ENCODE measurements at regions not wholly inside any gene's neighbourhood (a gene's known extent, or its start where the extent isn't known, plus 50 kb on each side); places are given as distances from the start of the nearest gene placed in this dataset.
A peak's percentile ranks its signal among the peaks of the same experiment; 100 is the strongest.
"Not testable (repeated sequence)": the region's sequence is repeated elsewhere in the genome, so short reads cannot be mapped to it uniquely, and the experiment has no call there.

DNA sequence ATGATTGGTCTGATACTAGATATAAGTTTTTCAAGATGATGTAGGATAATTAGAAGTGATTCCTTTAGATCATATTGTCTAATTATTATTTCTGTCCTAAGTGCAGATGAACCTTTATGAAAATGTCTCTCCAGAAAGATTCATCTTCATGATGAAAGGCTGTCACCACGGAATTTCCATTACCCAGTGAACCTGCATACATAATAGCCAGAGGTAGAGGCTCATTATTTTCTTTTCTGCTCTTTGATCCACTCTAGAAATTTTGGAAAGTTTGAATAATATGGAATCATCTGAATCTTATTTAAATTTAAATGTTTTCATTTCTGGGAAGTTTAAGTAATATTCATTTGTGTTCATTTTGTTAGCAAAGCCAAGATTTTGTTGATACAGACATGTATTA lies 137.1 kb upstream of the ATP2B1 start:
- DNase-seq (ENCODE audit: extremely low read depth, low read depth, low spot score): no peak

DNA sequence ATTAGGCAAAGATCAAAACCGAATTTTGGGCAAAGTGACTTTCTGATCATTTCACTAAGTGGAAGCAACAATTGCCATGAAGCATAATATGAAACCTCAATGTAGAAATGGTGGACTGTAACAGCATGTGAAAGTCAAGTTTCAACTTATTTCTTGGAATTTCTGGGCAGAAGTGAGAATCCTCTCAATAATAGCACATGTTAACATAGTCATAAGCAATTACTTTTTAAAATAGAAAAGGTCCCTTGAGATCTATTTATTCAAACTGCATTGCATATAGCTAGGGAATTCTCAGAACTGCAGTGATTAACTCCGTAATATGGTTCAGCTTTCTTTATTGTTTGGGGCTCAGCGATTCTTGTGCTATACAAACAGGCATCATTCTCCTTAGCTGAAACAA lies 136.7 kb upstream of the ATP2B1 start:
- DNase-seq (ENCODE audit: extremely low read depth, low read depth, low spot score): no peak

GRCh38 chr12:89844539-89844938 lies 135.9 kb upstream of the ATP2B1 start:
- no peak for DNase-seq (ENCODE audit: extremely low read depth, low read depth, low spot score)

- no peak for DNase-seq (ENCODE audit: extremely low read depth, low read depth, low spot score)
These were observed 131.7 kb upstream of the ATP2B1 start for GRCh38 chr12:89840162-89840922.

DNA sequence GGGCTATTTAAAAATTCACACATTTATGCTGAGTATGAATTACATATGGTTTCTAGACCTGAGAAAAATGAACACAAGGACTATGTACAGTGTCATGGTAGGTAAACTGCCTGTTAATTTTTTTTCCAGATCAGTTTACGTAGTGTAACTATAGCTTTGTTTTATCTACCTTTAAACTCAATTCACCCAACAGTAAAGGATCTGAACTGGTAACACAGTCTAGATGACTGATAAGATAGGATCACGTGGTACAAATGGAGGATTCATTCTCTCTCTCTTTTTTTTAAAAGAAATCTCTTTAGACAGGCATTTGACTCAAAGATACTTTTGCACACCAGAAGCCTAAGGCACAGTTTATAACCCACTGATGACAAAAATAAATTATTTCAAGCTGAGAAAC lies 130.8 kb upstream of the ATP2B1 start:
- no peak for DNase-seq (ENCODE audit: extremely low read depth, low read depth, low spot score)

DNA sequence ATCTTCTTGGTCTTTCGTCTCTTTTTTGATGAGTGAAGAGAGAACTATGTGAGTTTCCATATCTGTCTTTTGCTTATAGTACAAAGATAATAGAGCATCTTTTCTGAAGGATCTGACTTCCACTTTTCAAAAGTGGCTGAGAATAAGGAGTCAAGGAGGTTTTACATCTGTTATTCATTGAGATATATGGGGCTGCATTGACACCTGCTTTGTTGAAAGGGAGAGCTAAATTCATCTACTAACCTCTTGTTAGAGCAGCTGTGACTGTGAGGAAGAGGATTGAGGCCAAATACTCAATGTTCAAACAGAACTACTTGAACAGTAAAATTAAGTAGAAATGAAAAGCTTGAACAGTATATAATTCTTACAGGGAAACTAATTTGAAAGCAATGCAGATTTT lies 130.2 kb upstream of the ATP2B1 start:
- DNase-seq (ENCODE audit: extremely low read depth, low read depth, low spot score): no peak

DNA sequence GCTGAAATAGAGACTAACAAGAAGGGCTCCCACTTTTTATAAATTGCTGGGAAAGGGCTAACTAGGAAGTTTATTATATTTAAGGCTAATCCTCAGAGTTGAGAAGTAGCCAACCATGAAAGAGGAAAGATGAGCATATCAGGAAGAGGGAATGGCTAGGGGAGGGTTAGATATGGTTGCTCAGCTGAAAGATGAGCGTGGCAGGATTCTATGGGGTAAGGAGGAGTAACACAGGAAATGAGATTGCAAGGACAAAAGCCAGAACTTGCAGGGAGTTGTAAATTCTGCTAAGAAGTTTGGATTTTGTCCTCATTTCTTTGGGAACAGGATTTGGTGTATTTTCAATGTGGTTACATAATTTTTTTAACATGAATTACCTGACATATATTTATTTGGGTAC lies 127.4 kb upstream of the ATP2B1 start:
- no peak for DNase-seq (ENCODE audit: extremely low read depth, low read depth, low spot score)

GRCh38 chr12:89834676-89835075 lies 126.0 kb upstream of the ATP2B1 start:
- DNase-seq (ENCODE audit: extremely low read depth, low read depth, low spot score): no peak

- no peak for DNase-seq (ENCODE audit: extremely low read depth, low read depth, low spot score)
These were observed 125.0 kb upstream of the ATP2B1 start for GRCh38 chr12:89833337-89834252.

DNA sequence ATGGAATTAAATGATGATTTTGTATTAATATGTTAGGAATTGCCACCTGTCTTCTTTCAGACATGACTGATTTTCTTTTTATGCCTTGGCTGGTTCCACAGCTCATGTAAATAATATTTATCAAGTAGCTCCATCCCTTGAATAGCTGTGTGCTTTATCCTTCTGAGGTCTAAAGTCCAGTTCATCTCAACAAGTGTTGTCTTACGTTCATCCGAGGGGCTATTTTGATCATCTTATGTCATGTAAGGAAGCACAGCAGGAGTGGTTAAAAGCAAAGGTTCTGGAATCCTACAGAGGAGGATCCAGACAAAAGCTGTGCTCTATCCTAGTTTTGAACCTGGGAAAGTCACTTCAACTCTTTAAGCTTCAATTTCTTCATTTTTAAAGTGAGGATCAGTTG lies 123.7 kb upstream of the ATP2B1 start:
- no peak for DNase-seq (ENCODE audit: extremely low read depth, low read depth, low spot score)

DNA sequence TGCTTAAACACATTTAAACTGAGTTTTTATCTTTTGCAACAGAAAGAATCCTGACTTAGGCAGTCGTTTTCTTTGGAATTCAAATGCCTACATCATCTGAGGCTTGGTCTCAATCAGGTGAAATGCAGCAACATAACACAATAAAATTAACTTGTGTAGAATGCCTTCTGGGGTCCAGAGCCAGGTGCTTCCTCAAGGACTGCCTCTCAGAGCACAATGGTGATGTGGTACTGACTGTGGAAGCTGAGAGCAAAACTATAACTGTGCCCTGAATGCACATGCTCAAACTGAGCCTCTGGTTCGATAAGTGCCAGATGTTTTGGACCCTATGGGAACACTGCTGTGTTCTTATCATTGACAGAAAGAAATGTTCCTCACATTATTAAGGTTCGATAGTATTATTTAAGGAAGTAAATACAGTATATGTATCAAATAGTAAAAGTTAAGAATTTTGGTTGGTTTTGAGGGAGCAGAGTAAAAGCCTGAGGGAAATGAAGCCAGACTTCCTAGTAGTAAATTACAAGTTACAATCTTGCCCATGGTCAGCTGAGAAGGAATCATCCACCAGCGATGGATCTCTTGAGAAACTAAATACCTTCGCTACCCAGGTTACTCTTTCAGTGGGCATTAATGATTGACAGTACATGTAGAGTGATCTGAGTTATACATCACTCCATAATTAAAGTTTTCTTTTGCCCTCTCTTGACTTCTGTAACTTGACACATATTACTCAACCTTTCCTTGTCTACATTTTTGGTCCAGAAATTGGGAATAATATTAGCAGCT lies 122.9 kb upstream of the ATP2B1 start:
- no peak for DNase-seq (ENCODE audit: extremely low read depth, low read depth, low spot score)

DNA sequence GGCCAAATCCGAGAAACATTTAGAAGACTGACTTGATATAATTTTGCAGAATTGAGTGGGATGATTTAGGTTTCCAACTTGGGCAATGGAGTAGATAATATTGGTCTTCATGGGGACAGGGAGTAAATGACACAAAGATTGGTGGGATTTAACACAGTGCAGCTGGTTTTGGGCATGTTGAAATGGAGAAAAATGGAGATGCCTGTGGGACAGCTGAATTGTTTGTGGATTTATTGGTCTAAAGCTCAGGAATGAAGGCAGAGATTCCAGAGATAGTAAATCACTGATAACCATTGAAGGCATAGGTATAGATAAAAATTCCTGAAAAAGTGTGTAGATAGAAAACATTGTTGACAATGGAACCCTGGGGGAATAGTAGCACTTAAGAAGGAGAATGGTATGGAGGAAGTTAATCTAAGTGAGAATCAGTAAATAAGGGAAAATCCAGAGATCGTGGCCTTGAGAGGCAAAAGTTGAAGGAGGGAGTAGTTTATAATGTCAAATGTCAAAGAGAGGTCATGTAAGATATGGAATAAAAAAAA lies 120.9 kb upstream of the ATP2B1 start:
- DNase-seq (ENCODE audit: extremely low read depth, low read depth, low spot score): no peak

GRCh38 chr12:89828575-89828974 lies 119.9 kb upstream of the ATP2B1 start:
- no peak for DNase-seq (ENCODE audit: extremely low read depth, low read depth, low spot score)

GRCh38 chr12:89827592-89827991 lies 119.0 kb upstream of the ATP2B1 start:
- no peak for DNase-seq (ENCODE audit: extremely low read depth, low read depth, low spot score)

DNA sequence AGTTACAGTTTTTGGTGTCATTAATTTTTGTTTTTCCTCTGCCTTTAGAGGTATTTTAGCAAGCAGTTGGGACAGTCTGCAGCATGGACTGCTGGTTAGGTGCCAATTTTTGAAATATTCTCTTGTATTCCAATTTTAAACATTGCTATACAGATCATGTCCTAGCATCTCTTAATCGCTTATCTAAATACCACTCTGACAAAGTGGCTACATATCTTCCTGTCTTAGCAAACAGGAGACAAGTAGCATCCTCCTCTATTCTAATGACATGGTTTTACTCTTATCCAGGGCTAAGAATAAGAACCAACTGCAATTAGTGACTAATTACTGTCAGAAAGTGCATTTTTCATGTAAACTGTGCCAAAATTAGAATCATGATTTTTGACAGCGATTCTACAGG lies 117.8 kb upstream of the ATP2B1 start:
- DNase-seq (ENCODE audit: extremely low read depth, low read depth, low spot score): no peak

GRCh38 chr12:89825591-89826449 lies 117.2 kb upstream of the ATP2B1 start:
- DNase-seq (ENCODE audit: extremely low read depth, low read depth, low spot score): peak; percentile 63

DNA sequence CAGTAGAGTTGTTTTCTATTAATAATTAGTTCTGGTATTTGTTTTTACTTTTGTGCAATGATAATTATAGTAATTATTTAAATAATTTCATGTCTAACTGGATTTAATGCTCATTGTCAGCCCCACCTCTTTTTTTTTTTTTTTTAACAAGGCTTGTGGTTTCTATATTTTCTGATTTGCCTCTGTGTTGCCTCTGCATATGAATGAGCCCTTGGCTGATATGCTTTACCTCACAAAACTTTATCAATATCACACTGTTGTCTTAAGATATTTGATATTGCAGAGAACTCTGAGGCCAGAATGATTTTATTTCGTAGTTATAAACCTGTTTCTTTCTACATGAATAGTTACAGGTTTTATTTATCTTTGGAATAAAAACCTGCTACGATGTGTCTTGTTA lies 116.2 kb upstream of the ATP2B1 start:
- no peak for DNase-seq (ENCODE audit: extremely low read depth, low read depth, low spot score)

GRCh38 chr12:89822992-89823391 lies 114.4 kb upstream of the ATP2B1 start:
- DNase-seq (ENCODE audit: extremely low read depth, low read depth, low spot score): not testable (repeated sequence)

DNA sequence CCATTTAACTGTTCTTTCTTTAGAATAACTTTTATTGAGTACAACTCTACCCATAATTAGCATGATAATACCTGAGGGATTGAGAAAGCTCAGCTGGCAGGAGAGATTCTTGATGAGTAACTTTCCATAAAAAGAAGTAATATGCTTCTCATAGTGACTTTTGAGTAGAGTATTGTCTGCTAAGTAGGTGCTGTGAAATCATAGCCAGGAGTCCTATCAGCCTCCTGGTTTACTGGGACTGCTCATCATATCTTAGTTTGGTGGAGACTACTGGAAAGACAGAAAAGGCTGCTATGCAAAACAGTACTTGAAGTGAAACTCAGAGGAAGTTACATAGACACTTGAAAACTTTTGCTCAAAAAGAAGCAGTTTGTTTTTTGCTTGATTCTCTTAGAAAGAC lies 113.3 kb upstream of the ATP2B1 start:
- no peak for DNase-seq (ENCODE audit: extremely low read depth, low read depth, low spot score)

Measured in glomerular endothelial cell (primary cell).